ENCODE measurements at regions not wholly inside any gene's neighbourhood (a gene's known extent, or its start where the extent isn't known, plus 50 kb on each side); places are given as distances from the start of the nearest gene placed in this dataset.

DNA sequence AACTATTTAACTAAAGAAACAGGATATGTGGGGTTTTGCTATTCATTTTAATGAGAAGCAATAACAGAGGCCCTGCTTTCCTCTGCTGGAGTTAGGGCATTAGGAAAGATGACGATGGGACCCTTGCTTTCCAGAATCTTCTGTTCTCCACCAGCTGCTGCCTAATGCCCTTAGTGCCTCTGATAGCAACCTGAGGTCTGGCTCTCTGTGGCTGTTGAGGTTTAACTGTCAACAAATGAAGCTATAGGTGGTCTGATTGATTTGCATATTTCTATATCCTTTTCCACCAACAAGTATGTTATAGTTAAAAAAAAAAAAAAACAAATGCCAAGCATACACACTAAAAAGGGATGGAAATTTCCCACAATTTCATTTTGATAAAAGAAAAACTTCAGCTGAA, 115.1 kb upstream of the NCK2 start:
- WGBS, 2 donors, result 78 to 83% methylated on average over 1 of the region's 1 CpG
- Histone ChIP-seq H3K36me3 (ENCODE audit: control insufficient read depth in 2 of 2, insufficient read depth in 2 of 2, low read length in 1 of 2) (no peaks in the 10 kb centered on the region), H3K27me3 (ENCODE audit: control insufficient read depth in 1 of 2, insufficient read depth in 2 of 2, low read length in 2 of 2) (no peaks in the 10 kb centered on the region), H3K4me1 (ENCODE audit: control insufficient read depth in 2 of 2, insufficient read depth in 2 of 2, low read length in 1 of 2) (no peaks in the 10 kb centered on the region), H3K4me3 (ENCODE audit: low read depth in 1 of 2, low read length in 2 of 2) (no peak overlapping the region), H3K9me3 (ENCODE audit: control insufficient read depth in 2 of 2, insufficient read depth in 1 of 2, low read depth in 1 of 2, low read length in 1 of 2) (no peaks in the 10 kb centered on the region), H3K27ac (ENCODE audit: low read depth in 2 of 2, low read length in 1 of 2) (no peak overlapping the region)

DNA sequence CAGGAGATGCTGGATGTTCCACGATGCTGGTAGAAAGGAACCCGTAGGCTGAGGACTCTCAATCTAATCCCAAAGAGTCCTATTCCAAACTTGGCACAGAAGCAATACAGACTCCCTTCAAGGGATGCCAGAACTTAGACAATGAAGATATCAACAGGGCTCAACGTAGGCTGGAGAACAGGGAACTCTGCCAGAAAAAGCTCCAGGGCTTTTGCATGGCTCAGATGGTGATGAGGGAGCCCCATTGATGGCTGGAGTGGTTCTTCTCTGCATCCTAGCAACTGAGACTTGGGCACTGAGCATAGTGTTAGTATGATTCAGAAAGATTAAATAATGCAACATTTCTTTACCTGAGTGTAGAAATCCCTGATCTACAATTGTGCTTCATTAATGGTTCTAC, 117.2 kb upstream of the NCK2 start:
- no peaks in the 10 kb centered on the region for H3K9me3 ChIP-seq (ENCODE audit: control insufficient read depth in 2 of 2, insufficient read depth in 1 of 2, low read depth in 1 of 2, low read length in 1 of 2)
- no peak overlapping the region for H3K4me3 ChIP-seq (ENCODE audit: low read depth in 1 of 2, low read length in 2 of 2)
- no peaks in the 10 kb centered on the region for H3K36me3 ChIP-seq (ENCODE audit: control insufficient read depth in 2 of 2, insufficient read depth in 2 of 2, low read length in 1 of 2)
- H3K27ac ChIP-seq (ENCODE audit: low read depth in 2 of 2, low read length in 1 of 2), result no peak overlapping the region
- H3K27me3 ChIP-seq (ENCODE audit: control insufficient read depth in 1 of 2, insufficient read depth in 2 of 2, low read length in 2 of 2), result no peaks in the 10 kb centered on the region
- H3K4me1 ChIP-seq (ENCODE audit: control insufficient read depth in 2 of 2, insufficient read depth in 2 of 2, low read length in 1 of 2), result no peaks in the 10 kb centered on the region
- WGBS, 2 donors, result 28 to 65% methylated on average over 3 of the region's 3 CpGs

DNA sequence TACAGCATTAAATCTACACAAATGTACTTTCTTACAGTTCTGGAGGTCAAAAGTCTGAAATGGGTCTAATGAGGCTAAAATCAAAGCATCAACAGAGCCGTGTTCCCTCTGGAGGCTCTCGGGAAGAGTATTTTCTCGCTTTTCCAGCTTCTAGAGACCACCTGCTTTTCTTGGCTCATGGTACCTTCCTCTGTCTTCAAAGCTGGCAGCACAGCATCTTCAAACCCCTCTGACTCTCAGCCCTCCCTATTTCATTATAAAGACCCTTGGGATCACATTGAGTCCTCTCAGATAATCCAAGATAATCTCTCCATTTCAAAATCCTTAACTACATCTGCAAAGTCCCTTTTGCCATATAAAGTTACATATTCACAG, 117.8 kb upstream of the NCK2 start:
- no peak overlapping the region for H3K27ac ChIP-seq (ENCODE audit: low read depth in 2 of 2, low read length in 1 of 2)
- no peaks in the 10 kb centered on the region for H3K27me3 ChIP-seq (ENCODE audit: control insufficient read depth in 1 of 2, insufficient read depth in 2 of 2, low read length in 2 of 2)
- no peaks in the 10 kb centered on the region for H3K36me3 ChIP-seq (ENCODE audit: control insufficient read depth in 2 of 2, insufficient read depth in 2 of 2, low read length in 1 of 2)
- H3K4me3 ChIP-seq (ENCODE audit: low read depth in 1 of 2, low read length in 2 of 2), result no peak overlapping the region
- H3K9me3 ChIP-seq (ENCODE audit: control insufficient read depth in 2 of 2, insufficient read depth in 1 of 2, low read depth in 1 of 2, low read length in 1 of 2), result no peaks in the 10 kb centered on the region
- no peaks in the 10 kb centered on the region for H3K4me1 ChIP-seq (ENCODE audit: control insufficient read depth in 2 of 2, insufficient read depth in 2 of 2, low read length in 1 of 2)
- 70 to 81% methylated on average over 3 of the region's 3 CpGs for WGBS, 2 donors

DNA sequence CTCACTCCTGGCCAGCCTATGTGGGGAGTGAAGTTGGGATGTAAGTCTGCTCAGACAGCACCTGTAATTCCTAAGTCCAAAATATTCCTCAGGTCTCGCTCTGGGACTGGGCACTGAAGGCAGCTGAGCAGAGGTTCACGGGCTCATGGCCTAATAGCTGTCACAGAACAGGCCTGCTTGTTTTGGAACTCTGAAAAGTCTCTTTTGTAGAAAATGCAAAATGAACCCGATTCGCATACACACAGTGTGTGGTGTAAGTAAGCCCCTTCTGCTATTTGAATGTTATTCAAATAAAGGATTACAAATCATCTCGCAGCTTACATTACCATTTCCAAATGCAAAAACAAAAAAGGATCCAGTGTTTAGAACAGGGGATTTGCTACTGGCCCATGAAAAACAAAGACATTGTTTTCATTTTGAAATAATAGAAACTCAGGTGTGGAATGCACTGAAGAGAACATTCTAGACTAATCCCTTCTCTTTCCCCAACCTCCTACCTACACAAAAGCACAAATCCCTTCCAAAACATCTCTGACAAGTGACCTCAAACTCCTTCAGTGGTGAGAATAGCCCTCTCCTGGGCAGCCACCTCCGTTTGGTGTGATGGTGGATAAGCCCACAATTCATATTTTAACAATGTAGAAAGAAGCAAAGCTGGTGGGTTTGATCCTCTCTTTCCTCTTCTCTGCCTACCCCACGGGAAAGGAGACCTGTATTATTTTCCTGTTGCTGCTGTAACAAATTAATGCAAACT, 118.3 kb upstream of the NCK2 start:
- Histone ChIP-seq H3K36me3 (ENCODE audit: control insufficient read depth in 2 of 2, insufficient read depth in 2 of 2, low read length in 1 of 2) (no peaks in the 10 kb centered on the region), H3K4me3 (ENCODE audit: low read depth in 1 of 2, low read length in 2 of 2) (no peak overlapping the region), H3K27ac (ENCODE audit: low read depth in 2 of 2, low read length in 1 of 2) (no peak overlapping the region), H3K4me1 (ENCODE audit: control insufficient read depth in 2 of 2, insufficient read depth in 2 of 2, low read length in 1 of 2) (no peaks in the 10 kb centered on the region), H3K27me3 (ENCODE audit: control insufficient read depth in 1 of 2, insufficient read depth in 2 of 2, low read length in 2 of 2) (no peaks in the 10 kb centered on the region), H3K9me3 (ENCODE audit: control insufficient read depth in 2 of 2, insufficient read depth in 1 of 2, low read depth in 1 of 2, low read length in 1 of 2) (no peaks in the 10 kb centered on the region)
- 72% methylated on average over 7 of the region's 7 CpGs for WGBS, 2 donors

DNA sequence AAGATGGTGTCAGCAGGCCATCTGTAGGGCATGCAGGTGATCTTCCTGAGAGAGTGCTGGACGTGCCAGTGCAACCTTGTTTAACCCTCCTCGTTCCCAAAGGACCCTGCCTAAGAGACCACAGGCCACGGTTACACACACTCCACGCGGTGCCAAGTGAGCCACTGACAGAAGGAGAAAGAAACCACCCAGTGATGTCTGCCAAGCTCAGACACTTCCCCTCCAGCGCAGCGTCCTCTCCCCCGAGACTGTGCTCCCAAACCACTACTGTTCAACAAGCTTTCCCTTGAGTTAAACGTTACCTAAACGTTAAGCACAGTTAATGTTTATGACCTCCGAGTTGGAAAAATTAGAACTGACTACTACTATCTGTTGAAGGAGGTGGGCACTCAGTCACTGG, 119.1 kb upstream of the NCK2 start:
- H3K27ac ChIP-seq (ENCODE audit: low read depth in 2 of 2, low read length in 1 of 2), result no peak overlapping the region
- no peaks in the 10 kb centered on the region for H3K9me3 ChIP-seq (ENCODE audit: control insufficient read depth in 2 of 2, insufficient read depth in 1 of 2, low read depth in 1 of 2, low read length in 1 of 2)
- H3K4me1 ChIP-seq (ENCODE audit: control insufficient read depth in 2 of 2, insufficient read depth in 2 of 2, low read length in 1 of 2), result no peaks in the 10 kb centered on the region
- no peaks in the 10 kb centered on the region for H3K27me3 ChIP-seq (ENCODE audit: control insufficient read depth in 1 of 2, insufficient read depth in 2 of 2, low read length in 2 of 2)
- no peaks in the 10 kb centered on the region for H3K36me3 ChIP-seq (ENCODE audit: control insufficient read depth in 2 of 2, insufficient read depth in 2 of 2, low read length in 1 of 2)
- WGBS, 2 donors, result 76 to 82% methylated on average over 11 of the region's 11 CpGs
- H3K4me3 ChIP-seq (ENCODE audit: low read depth in 1 of 2, low read length in 2 of 2), result no peak overlapping the region

DNA sequence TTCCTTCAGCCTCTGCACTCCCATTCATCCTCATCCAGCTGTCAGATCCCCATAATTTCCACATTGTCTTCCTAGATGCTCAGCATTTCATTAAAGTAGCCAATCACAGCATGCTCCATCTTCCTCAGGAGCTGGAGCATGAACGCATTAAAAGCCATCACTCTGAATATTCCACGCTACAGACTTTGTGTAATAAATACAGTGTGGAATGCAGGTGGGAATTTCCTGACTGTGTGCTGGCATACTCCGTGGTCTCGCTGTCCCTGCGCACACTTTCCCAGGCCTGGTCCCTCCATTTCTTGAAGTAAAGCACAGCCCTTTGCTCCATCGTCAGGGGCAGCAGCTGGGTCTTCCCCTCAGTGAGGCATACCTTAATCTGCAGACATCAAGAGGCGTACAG, 123.7 kb upstream of the NCK2 start:
- Histone ChIP-seq H3K4me3 (ENCODE audit: low read depth in 1 of 2, low read length in 2 of 2) (no peak overlapping the region), H3K4me1 (ENCODE audit: control insufficient read depth in 2 of 2, insufficient read depth in 2 of 2, low read length in 1 of 2) (no peaks in the 10 kb centered on the region), H3K9me3 (ENCODE audit: control insufficient read depth in 2 of 2, insufficient read depth in 1 of 2, low read depth in 1 of 2, low read length in 1 of 2) (no peaks in the 10 kb centered on the region), H3K36me3 (ENCODE audit: control insufficient read depth in 2 of 2, insufficient read depth in 2 of 2, low read length in 1 of 2) (no peaks in the 10 kb centered on the region), H3K27ac (ENCODE audit: low read depth in 2 of 2, low read length in 1 of 2) (no peak overlapping the region), H3K27me3 (ENCODE audit: control insufficient read depth in 1 of 2, insufficient read depth in 2 of 2, low read length in 2 of 2) (no peaks in the 10 kb centered on the region)
- 87 to 88% methylated on average over 7 of the region's 7 CpGs for WGBS, 2 donors

DNA sequence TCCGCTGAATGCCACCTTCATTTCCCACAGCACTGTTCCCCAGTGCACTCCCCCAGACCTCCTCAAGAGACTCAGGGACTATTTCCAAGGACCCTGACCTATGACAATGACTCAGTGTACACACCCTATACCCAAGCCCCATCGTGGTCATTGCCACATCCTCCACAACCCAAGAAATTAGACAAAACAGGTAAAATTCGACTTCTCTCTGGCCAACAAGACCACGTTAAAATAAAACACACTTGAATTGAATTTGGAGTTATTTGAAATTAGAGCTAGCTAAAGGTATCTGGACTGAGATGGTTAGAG, 126.4 kb upstream of the NCK2 start:
- no peaks in the 10 kb centered on the region for H3K9me3 ChIP-seq (ENCODE audit: control insufficient read depth in 2 of 2, insufficient read depth in 1 of 2, low read depth in 1 of 2, low read length in 1 of 2)
- H3K27me3 ChIP-seq (ENCODE audit: control insufficient read depth in 1 of 2, insufficient read depth in 2 of 2, low read length in 2 of 2), result no peaks in the 10 kb centered on the region
- no peaks in the 10 kb centered on the region for H3K36me3 ChIP-seq (ENCODE audit: control insufficient read depth in 2 of 2, insufficient read depth in 2 of 2, low read length in 1 of 2)
- no peak overlapping the region for H3K27ac ChIP-seq (ENCODE audit: low read depth in 2 of 2, low read length in 1 of 2)
- no peak overlapping the region for H3K4me3 ChIP-seq (ENCODE audit: low read depth in 1 of 2, low read length in 2 of 2)
- H3K4me1 ChIP-seq (ENCODE audit: control insufficient read depth in 2 of 2, insufficient read depth in 2 of 2, low read length in 1 of 2), result no peaks in the 10 kb centered on the region
- 80 to 83% methylated on average over 4 of the region's 4 CpGs for WGBS, 2 donors

DNA sequence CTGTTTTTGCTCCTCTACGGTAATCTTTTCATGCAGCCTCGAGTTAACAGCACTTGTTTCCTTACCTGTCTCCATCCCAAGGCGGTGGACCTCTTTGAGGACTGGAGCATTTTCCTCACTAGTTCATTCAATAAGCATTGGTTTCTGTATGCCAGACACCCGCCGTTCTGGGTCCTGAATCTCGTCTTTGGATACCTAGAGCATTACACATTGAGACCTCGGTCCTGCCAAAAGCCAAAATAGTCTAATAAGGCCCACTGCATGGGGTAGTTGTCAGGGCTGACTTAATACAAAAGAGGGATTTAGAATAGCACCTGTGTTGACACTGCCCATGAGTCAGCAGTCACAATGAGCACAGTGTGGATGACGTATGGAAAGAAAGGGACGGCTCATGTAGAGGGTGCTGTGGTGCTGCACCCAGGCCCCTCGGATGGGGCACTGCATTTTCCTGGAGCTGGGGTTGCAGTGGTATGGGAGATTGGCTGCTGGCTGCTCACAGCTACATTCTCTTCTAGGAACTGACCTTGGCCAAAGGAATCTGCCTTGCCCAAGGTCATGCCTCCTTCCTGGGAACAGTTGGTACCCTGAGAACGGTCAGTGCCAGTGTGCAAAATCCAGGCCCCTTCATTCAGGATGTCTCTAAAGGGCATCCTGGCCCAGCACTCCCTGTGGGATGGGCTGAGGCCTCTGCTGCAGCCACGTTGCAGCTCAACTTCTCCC, 126.9 kb upstream of the NCK2 start:
- Histone ChIP-seq H3K27ac (ENCODE audit: low read depth in 2 of 2, low read length in 1 of 2) (no peak overlapping the region), H3K4me1 (ENCODE audit: control insufficient read depth in 2 of 2, insufficient read depth in 2 of 2, low read length in 1 of 2) (no peaks in the 10 kb centered on the region), H3K4me3 (ENCODE audit: low read depth in 1 of 2, low read length in 2 of 2) (no peak overlapping the region), H3K9me3 (ENCODE audit: control insufficient read depth in 2 of 2, insufficient read depth in 1 of 2, low read depth in 1 of 2, low read length in 1 of 2) (no peaks in the 10 kb centered on the region), H3K27me3 (ENCODE audit: control insufficient read depth in 1 of 2, insufficient read depth in 2 of 2, low read length in 2 of 2) (no peaks in the 10 kb centered on the region), H3K36me3 (ENCODE audit: control insufficient read depth in 2 of 2, insufficient read depth in 2 of 2, low read length in 1 of 2) (no peaks in the 10 kb centered on the region)
- 61 to 63% methylated on average over 12 of the region's 12 CpGs for WGBS, 2 donors

DNA sequence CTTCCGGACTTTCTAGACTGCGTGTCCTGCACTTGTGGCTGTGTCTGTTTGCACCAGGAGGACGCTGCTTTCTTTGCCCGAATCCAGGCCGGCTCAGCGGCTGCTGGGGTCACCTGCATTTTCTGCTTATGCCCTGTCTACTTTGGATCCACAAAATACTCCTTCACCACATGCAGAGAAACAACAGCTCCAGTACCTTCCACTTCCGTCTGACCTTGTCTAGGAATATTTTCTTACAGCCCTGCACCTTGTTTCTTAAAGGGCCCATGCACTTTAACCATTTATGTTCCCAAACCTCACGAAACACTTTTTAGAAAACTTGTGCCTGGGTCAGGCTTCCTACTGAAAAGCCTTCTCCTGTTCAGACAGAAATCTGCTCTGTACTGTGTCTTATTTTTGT, 129.4 kb upstream of the NCK2 start:
- Histone ChIP-seq H3K9me3 (ENCODE audit: control insufficient read depth in 2 of 2, insufficient read depth in 1 of 2, low read depth in 1 of 2, low read length in 1 of 2) (no peaks in the 10 kb centered on the region), H3K27me3 (ENCODE audit: control insufficient read depth in 1 of 2, insufficient read depth in 2 of 2, low read length in 2 of 2) (no peaks in the 10 kb centered on the region), H3K4me1 (ENCODE audit: control insufficient read depth in 2 of 2, insufficient read depth in 2 of 2, low read length in 1 of 2) (no peaks in the 10 kb centered on the region), H3K27ac (ENCODE audit: low read depth in 2 of 2, low read length in 1 of 2) (no peak overlapping the region), H3K4me3 (ENCODE audit: low read depth in 1 of 2, low read length in 2 of 2) (no peak overlapping the region), H3K36me3 (ENCODE audit: control insufficient read depth in 2 of 2, insufficient read depth in 2 of 2, low read length in 1 of 2) (no peaks in the 10 kb centered on the region)
- 73 to 91% methylated on average over 8 of the region's 8 CpGs for WGBS, 2 donors

DNA sequence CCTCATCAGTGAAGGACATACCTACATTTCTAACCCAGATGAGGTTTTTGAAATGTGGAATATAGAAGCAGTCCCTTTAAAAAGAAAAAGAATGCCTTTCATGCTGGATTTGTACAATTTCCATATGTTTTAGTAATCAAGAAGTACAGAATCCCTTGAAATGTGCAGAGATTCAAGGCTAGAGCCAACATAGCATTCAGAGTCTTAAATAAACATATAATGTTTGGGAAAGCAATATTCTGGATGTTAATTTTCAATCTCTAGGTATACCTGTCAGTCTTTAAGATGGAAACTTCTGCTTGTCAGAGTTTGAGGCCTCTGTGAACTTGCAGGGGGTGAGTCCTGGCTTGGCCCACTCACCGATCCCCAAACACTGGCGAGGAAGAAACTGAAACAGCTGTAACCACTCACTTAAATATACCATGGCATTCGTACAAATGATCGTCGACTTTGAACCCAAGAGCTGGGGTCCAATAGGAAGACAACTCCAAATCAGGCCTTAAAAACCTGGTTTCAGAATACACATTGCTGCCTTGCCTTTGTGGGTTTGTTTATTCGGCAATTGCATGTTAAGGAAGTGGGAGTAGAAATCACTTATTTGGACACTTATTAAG, 132.8 kb upstream of the NCK2 start:
- H3K4me3 ChIP-seq (ENCODE audit: low read depth in 1 of 2, low read length in 2 of 2), result no peak overlapping the region
- no peaks in the 10 kb centered on the region for H3K36me3 ChIP-seq (ENCODE audit: control insufficient read depth in 2 of 2, insufficient read depth in 2 of 2, low read length in 1 of 2)
- no peaks in the 10 kb centered on the region for H3K27me3 ChIP-seq (ENCODE audit: control insufficient read depth in 1 of 2, insufficient read depth in 2 of 2, low read length in 2 of 2)
- H3K4me1 ChIP-seq (ENCODE audit: control insufficient read depth in 2 of 2, insufficient read depth in 2 of 2, low read length in 1 of 2), result no peaks in the 10 kb centered on the region
- no peak overlapping the region for H3K27ac ChIP-seq (ENCODE audit: low read depth in 2 of 2, low read length in 1 of 2)
- no peaks in the 10 kb centered on the region for H3K9me3 ChIP-seq (ENCODE audit: control insufficient read depth in 2 of 2, insufficient read depth in 1 of 2, low read depth in 1 of 2, low read length in 1 of 2)
- WGBS, 2 donors, result 60 to 70% methylated on average over 6 of the region's 6 CpGs

Measured in esophagus (tissue), 2 donors.